GM10266 (cell line): ENCODE measurements at regions not wholly inside any gene's neighbourhood (a gene's known extent, or its start where the extent isn't known, plus 50 kb on each side); places are given as distances from the start of the nearest gene placed in this dataset.

Experiments
- DNase-seq: peaks from one replicate; pipeline ENCODE4 v3.0.0; 2012; ENCODE audit errors: extremely low spot score
- TF ChIP-seq, protein P1 (sequence below): IDR thresholded peaks from 2 replicates; pipeline ENCODE4 v1.5.1; 2012; ENCODE audit warnings: mild to moderate bottlenecking, low read depth; ENCODE audit not compliant: control insufficient read depth, insufficient read depth; ENCODE audit errors: missing control alignments

DNA sequence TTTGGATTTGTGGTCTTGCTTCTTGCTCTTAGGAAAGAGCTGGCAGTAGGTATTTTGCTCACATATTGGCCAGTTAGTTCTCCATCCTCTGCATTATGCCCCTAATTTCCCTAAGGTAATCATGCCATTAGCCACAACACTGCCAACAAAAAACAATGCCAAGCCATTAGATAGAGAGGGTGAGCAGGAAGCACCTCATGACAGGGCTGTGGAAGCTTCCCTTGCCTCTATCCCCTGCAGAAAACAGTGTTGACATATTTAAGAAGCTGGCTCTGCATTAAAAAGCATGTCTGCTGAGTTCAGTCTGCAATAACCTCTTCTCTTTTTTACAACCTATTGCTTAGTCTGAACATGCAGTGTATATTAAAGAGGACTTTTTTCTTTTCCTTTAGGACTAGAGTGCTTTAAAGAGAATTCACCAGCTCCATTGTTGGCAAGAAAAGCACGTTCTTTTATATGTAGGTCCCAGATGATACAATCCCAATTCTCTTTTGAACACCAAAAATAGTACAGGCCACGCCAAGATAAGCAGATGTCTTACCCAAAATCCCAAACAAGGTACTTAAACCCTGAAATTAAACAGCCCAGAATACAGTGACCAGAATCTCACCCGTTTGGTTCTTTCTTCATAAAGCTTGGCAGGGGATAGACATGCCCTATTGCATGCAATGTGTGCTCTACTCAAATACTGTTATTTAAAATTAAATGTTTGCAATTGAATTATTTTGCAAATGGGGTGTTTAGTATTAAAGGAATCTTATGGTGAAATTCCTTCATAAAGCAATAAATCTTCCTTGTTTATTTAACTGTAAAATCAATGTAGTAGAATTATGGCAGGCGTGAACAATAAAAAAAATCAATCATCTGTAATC lies 93.7 kb upstream of the UBE3A start:
- DNase-seq = no peak
- TF ChIP-seq, protein P1, sequence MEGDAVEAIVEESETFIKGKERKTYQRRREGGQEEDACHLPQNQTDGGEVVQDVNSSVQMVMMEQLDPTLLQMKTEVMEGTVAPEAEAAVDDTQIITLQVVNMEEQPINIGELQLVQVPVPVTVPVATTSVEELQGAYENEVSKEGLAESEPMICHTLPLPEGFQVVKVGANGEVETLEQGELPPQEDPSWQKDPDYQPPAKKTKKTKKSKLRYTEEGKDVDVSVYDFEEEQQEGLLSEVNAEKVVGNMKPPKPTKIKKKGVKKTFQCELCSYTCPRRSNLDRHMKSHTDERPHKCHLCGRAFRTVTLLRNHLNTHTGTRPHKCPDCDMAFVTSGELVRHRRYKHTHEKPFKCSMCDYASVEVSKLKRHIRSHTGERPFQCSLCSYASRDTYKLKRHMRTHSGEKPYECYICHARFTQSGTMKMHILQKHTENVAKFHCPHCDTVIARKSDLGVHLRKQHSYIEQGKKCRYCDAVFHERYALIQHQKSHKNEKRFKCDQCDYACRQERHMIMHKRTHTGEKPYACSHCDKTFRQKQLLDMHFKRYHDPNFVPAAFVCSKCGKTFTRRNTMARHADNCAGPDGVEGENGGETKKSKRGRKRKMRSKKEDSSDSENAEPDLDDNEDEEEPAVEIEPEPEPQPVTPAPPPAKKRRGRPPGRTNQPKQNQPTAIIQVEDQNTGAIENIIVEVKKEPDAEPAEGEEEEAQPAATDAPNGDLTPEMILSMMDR = no peak

DNA sequence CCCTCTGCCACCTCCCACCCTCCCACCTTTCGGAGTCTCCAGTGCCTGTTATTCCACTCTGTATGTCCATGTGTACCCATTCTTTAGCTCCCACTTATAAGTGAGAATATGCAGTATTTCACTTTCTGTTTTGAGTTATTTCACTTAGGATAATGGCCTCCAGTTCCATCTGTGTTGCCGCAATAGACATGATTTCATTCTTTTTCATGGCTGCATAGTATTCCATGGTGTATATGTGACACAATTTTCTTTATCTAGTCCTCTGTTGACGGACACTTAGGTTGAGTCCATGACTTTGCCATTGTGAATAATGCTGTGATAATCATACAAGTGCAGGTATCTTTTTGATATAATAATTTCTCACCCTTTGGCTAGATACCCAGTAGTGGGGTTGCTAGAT lies 91.0 kb upstream of the UBE3A start:
- no peak for DNase-seq
- TF ChIP-seq, protein P1 = no peak

DNA sequence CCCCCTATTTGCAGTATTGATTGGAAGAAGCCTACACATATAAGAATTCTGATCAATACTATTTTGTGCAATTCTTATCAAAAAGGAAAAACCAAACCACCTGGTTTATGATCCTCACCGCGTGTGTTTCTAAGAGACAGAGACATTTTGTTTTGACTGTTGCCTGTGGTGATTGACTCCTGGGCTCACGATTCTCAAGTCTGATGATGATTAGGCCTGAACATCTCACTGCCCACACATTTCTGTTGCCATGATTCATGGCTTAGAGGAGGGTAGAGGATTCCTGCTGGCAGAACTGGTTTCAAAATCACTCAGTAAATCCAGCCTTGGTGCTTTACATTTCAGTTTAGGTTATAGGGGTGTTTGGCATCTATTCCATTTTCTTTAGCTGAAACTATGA lies 88.3 kb upstream of the UBE3A start:
- DNase-seq = no peak
- TF ChIP-seq, protein P1 = no peak

DNA sequence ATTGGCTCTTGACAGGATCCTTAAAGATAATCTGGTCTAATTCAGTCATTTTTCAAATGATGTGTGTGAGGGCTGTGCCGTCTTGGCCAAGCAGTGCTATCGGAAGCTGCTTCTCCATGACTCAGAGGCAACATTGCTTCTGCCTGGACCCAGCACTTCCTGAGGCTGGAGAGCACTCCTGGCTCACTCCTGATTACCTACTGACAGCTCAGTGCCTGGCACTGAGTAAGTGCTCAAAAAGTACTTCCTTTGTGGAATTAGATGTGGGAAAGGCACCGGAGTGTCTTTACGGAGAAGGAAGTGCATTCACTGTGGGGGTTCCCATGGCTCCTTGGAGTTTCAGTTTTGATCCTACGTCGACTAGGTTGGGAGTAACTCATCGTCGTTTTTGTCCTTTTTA lies 86.9 kb upstream of the UBE3A start:
- TF ChIP-seq, protein P1 = no peak
- DNase-seq = no peak

DNA sequence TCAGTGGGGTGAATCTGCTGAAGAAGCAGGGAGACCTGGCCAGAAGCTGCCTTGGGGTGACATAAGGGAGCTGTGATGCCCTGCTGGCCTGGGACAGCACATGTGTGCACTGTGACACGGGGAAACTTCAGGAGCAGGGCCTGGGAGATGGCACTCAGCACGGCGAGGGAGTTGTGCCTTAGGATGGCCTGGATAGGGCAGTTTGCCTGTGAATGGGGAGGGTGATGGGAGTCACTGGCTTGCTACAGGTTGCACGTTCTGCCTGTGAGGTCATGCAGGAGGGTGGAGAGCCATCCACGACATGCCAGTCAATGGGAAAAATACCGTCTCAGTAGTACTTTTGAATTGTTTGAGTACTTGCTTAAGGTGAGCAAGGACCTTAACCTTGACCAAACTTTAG lies 76.8 kb upstream of the UBE3A start:
- TF ChIP-seq, protein P1 = no peak
- DNase-seq = no peak

DNA sequence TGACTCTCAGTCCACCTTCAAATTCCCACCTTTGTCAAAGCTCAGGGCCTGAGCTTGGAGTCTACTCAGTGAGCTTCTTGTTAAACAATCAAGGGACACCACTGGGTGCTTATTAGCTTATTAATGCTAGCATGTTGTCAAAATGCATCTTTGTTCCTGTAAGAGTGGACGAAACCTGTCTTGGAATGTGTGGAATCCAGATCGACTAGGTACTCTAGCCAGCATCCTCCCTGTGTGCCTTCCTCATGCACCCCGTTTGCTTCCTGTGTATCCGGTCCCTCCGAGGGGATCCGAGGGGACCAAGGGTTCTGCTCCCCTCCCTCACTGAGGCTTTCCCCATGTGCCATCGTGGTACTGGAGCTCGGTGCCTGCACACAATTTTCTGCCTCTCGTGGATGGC lies 75.7 kb upstream of the UBE3A start:
- TF ChIP-seq, protein P1 = no peak
- DNase-seq = no peak

DNA sequence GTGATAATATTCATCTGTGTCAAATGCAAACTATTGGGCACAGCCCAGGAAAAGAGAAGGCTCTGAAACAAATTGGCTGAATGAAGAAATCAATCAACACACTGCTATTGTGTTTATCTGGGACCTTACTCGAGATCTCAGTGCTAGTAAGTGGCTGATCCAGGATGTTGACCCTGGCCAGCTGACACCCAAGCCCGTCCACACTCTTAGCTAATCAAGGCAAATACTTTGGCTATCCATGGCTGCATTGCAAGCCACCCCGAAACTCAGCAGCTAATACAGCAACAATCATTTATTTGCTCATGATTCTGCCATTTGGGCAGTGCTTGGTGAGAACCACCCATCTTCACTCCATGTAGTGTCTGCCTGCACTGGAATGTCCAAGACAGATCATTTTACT lies 74.1 kb upstream of the UBE3A start:
- TF ChIP-seq, protein P1 = no peak

More for the DNA sequence above, 74.1 kb upstream of the UBE3A start:
- no peak for DNase-seq
